ENCODE measurements at regions not wholly inside any gene's neighbourhood (a gene's known extent, or its start where the extent isn't known, plus 50 kb on each side); places are given as distances from the start of the nearest gene placed in this dataset.

- no peak overlapping the region for H3K4me3 ChIP-seq
- ChIA-PET CTCF (no interaction called here), RAD21 (ENCODE audit: unreplicated experiment) (no interaction called here), SMC1A (ENCODE audit: uncharacterized antibody, unreplicated experiment) (no interaction called here), POLR2A (no interaction called here)
- ATAC-seq (no peak), FAIRE-seq (no peak), DNase-seq (ENCODE audit: low read depth, low spot score) (no peak)
- no peak for TF ChIP-seq SREBF2 (IDR thresholded peaks at IDR 0.05; ENCODE audit: low read length)
- no peak for TF ChIP-seq NR2C2 (IDR thresholded peaks at IDR 0.05; ENCODE audit: borderline replicate concordance, control insufficient read depth, insufficient read length, low read depth)
- no peak for TF ChIP-seq ZNF384 (IDR thresholded peaks at IDR 0.05; ENCODE audit: borderline replicate concordance, low read depth, low read length)
- TF ChIP-seq SREBF1 (IDR thresholded peaks at IDR 0.05; ENCODE audit: low read length) = no peak
- TF ChIP-seq RUNX3 (IDR thresholded peaks at IDR 0.05; ENCODE audit: low read length) = no peak
- no peak for TF ChIP-seq ETV6 (conservative IDR thresholded peaks at IDR 0.05 in 1 of 2, IDR thresholded peaks at IDR 0.05 in 1 of 2; ENCODE audit: borderline replicate concordance in 1 of 2, low read depth in 1 of 2)
- TF ChIP-seq PAX8 (IDR thresholded peaks at IDR 0.05) = no peak
- no peak for TF ChIP-seq NFIC (IDR thresholded peaks at IDR 0.05; ENCODE audit: low read depth, low read length)
- no peak for TF ChIP-seq YBX1 (IDR thresholded peaks at IDR 0.05)
- TF ChIP-seq SKIL (IDR thresholded peaks at IDR 0.05; ENCODE audit: low read depth, poor library complexity, severe bottlenecking) = no peak
- TF ChIP-seq SMARCA5 (IDR thresholded peaks at IDR 0.05) = no peak
- no peak for TF ChIP-seq SUZ12 (IDR thresholded peaks at IDR 0.05; ENCODE audit: unreplicated experiment)
- TF ChIP-seq ZBED1 (IDR thresholded peaks at IDR 0.05; ENCODE audit: borderline replicate concordance) = no peak
- TF ChIP-seq NR2C1 (IDR thresholded peaks at IDR 0.05) = no peak
- TF ChIP-seq ASH2L (IDR thresholded peaks at IDR 0.05; ENCODE audit: borderline replicate concordance, low read depth) = no peak
- no peak for TF ChIP-seq FOXM1 (IDR thresholded peaks at IDR 0.05; ENCODE audit: low read depth, low read length)
- TF ChIP-seq ZNF207 (IDR thresholded peaks at IDR 0.05; ENCODE audit: borderline replicate concordance) = no peak
- no peak for TF ChIP-seq CREB1 (IDR thresholded peaks at IDR 0.05; ENCODE audit: low read depth)
- BruUV-seq (replicated peaks) = no TSS peak
- in situ Hi-C loops (cut with MboI) (no loop called here), intact Hi-C loops (cut with micrococcal nuclease; ENCODE audit: unreplicated experiment) (no loop called here)
- no peak overlapping the region for H3K27ac ChIP-seq (ENCODE audit: control insufficient read depth, insufficient read depth)
- no peaks in the 10 kb centered on the region for H3K36me3 ChIP-seq (ENCODE audit: control insufficient read depth in 2 of 2, insufficient read depth in 2 of 2, low read length in 1 of 2)
- H3K9ac ChIP-seq (ENCODE audit: control insufficient read depth, insufficient read depth, low read length) = no peak overlapping the region
- H4K20me1 ChIP-seq (ENCODE audit: control insufficient read depth, insufficient read depth) = no peaks in the 10 kb centered on the region
- H3K4me2 ChIP-seq (ENCODE audit: control insufficient read depth, insufficient read depth) = no peak overlapping the region
- WGBS (ENCODE audit: insufficient coverage, insufficient replicate concordance, low lambda C conversion rate, missing lambda C conversion rate) = 0% methylated on average over 3 of the region's 3 CpGs
- no peak overlapping the region for H2AFZ ChIP-seq (ENCODE audit: control insufficient read depth, low read depth, low read length)
- H3K79me2 ChIP-seq (ENCODE audit: control insufficient read depth, insufficient read depth, low read length) = no peaks in the 10 kb centered on the region
- no peaks in the 10 kb centered on the region for H3K9me3 ChIP-seq (replicated peaks; ENCODE audit: control insufficient read depth, insufficient read depth, low read length)
- no peaks in the 10 kb centered on the region for H3K4me1 ChIP-seq (ENCODE audit: control insufficient read depth, insufficient read depth, low read length)
- no peaks in the 10 kb centered on the region for H3K27me3 ChIP-seq (replicated peaks in 1 of 2; ENCODE audit: control insufficient read depth in 2 of 2, insufficient read depth in 2 of 2, low read length in 1 of 2)
These were observed 73.3 kb upstream of the ZNF30 start for GRCh38 chr19:34853369-34853768.

Measured in GM12878 (cell line).